CD8-positive, alpha-beta memory T cell (primary cell): ENCODE measurements at regions not wholly inside any gene's neighbourhood (a gene's known extent, or its start where the extent isn't known, plus 50 kb on each side); places are given as distances from the start of the nearest gene placed in this dataset.
"Not testable (repeated sequence)": the region's sequence is repeated elsewhere in the genome, so short reads cannot be mapped to it uniquely, and the experiment has no call there.

ENCODE experiments used
- CTCF ChIA-PET: fragments of 350-600 bp; sonication (Branson Sonifier 250); formaldehyde crosslinking; loops from one replicate; lab custom pipeline; 2021; ENCODE audit warnings: antibody characterized with exemption; lab: Charles Lee
- POLR2A ChIA-PET: fragments of 350-600 bp; sonication (Branson Sonifier 250); formaldehyde crosslinking; loops from one replicate; lab custom pipeline; 2021; ENCODE audit warnings: antibody characterized with exemption; lab: Charles Lee
- DNase-seq, 5 donors: peaks; one replicate each; pipeline versions ENCODE4 v3.0.0 to v3.0.0-alpha.2; 2020 to 2022; ENCODE audit warnings: mixed read lengths in 1 of 5
- H3K27ac ChIP-seq: one replicate; pipeline ENCODE4 v1.7.0; 2013; ENCODE audit warnings: low read depth, mild to moderate bottlenecking, low read length, moderate library complexity
- H3K27me3 ChIP-seq: 2 replicates; pipeline ENCODE4 v1.7.0; 2013; ENCODE audit warnings: low read length, mild to moderate bottlenecking; ENCODE audit not compliant: insufficient read depth, poor library complexity, severe bottlenecking
- H3K36me3 ChIP-seq: 2 replicates; pipeline ENCODE4 v1.7.0; 2013; ENCODE audit warnings: mild to moderate bottlenecking, low read length, moderate library complexity; ENCODE audit not compliant: insufficient read depth
- H3K4me1 ChIP-seq: 2 replicates; pipeline ENCODE4 v1.7.0; 2013; ENCODE audit warnings: mild to moderate bottlenecking, low read length, moderate library complexity; ENCODE audit not compliant: insufficient read depth
- H3K4me3 ChIP-seq: 2 replicates; pipeline ENCODE4 v1.7.0; 2013; ENCODE audit warnings: mild to moderate bottlenecking, low read length
- H3K9me3 ChIP-seq: 2 replicates; pipeline ENCODE4 v1.7.0; 2013; ENCODE audit warnings: mild to moderate bottlenecking, low read length
- H3K27ac Mint-ChIP-seq, 8 donors: one replicate each; pipeline ENCODE4 v1.8.0; 2020 to 2021; ENCODE audit warnings: mixed read lengths in 8 of 8, mild to moderate bottlenecking in 6 of 8, inconsistent platforms in 3 of 8, moderate library complexity in 3 of 8
- H3K27me3 Mint-ChIP-seq, 2 donors: one replicate each; pipeline ENCODE4 v1.8.0; 2020 to 2021; ENCODE audit warnings: mixed read lengths in 2 of 2, mild to moderate bottlenecking in 1 of 2, moderate library complexity in 1 of 2
- H3K36me3 Mint-ChIP-seq, 3 donors: one replicate each; pipeline ENCODE4 v1.8.0; 2020 to 2021; ENCODE audit warnings: mixed read lengths in 3 of 3, inconsistent platforms in 1 of 3, mild to moderate bottlenecking in 1 of 3
- H3K4me1 Mint-ChIP-seq, 3 donors: one replicate each; pipeline ENCODE4 v1.8.0; 2020 to 2021; ENCODE audit warnings: mixed read lengths in 3 of 3, inconsistent platforms in 1 of 3, mild to moderate bottlenecking in 1 of 3
- H3K4me3 Mint-ChIP-seq, 7 donors: one replicate each; pipeline ENCODE4 v1.8.0; 2020 to 2021; ENCODE audit warnings: mixed read lengths in 7 of 7, mild to moderate bottlenecking in 6 of 7, moderate library complexity in 4 of 7, inconsistent platforms in 2 of 7
- H3K9me3 Mint-ChIP-seq, 5 donors: one replicate each; pipeline ENCODE4 v1.8.0; 2020 to 2022; ENCODE audit warnings: mixed read lengths in 5 of 5, mild to moderate bottlenecking in 3 of 5, moderate library complexity in 2 of 5, inconsistent platforms in 1 of 5

DNA sequence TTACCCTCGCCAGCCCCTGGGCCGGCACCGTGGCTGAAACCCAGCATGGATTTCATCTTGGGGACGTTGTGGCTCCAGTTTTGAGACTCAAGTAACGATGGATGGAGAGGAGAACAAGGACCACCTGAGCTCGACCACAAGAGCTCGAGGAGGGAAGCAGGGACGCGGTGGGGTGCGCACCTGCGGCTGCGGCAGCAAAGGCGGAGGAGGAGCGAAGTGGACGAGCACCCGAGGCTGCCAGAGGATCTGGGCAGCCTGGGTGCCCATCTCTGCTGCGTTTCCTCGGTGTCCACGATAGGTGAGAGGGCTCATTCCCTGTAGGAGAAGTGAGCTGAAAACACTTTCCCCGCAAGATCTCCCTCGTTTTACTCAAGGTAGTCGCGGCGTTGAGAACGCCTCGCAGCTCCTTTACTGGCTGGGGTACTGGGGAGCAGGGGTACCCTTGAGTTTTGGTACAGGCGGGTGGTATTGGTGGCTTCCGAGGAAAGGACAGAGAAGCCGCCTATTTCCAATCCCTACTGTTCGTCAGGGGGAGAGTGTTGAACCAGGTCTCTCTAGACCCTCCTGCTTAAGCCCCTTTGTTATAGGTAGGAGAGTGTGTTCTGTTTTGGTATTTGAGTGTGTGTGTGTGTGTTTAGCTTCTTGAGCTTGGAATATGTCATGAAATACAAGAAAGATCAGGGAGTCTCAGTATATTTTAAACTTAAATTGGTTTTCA, 137.7 kb downstream of the TRIM27 start:
- CTCF ChIA-PET, result interaction anchor here (1.4 kb wide), 1 partner anchor 9 kb away, joined by 5 read pairs; no protein-coding TSS in a partner anchor
- peak overlapping the region in 1 of 8 donors; percentile 59 for H3K27ac Mint-ChIP-seq
- Histone ChIP-seq H3K4me1 (no peaks in the 10 kb centered on the region), H3K27ac (no peak overlapping the region), H3K9me3 (no peaks in the 10 kb centered on the region), H3K27me3 (peaks cover 63% of the 10 kb centered on the region), H3K4me3 (no peak overlapping the region), H3K36me3 (no peaks in the 10 kb centered on the region)
- no peak for DNase-seq
- POLR2A ChIA-PET, result no interaction called here
- H3K36me3 Mint-ChIP-seq, result peaks cover 0 to 8% (median 0%) of the 10 kb centered on the region in 3 donors
- H3K4me1 Mint-ChIP-seq, result peaks cover 6 to 23% (median 11%) of the 10 kb centered on the region in 3 donors
- H3K27me3 Mint-ChIP-seq, result peaks cover 92 to 95% of the 10 kb centered on the region in 2 donors
- no peak overlapping the region for H3K4me3 Mint-ChIP-seq
- H3K9me3 Mint-ChIP-seq, result peaks cover 9 to 61% (median 49%) of the 10 kb centered on the region in 5 donors

DNA sequence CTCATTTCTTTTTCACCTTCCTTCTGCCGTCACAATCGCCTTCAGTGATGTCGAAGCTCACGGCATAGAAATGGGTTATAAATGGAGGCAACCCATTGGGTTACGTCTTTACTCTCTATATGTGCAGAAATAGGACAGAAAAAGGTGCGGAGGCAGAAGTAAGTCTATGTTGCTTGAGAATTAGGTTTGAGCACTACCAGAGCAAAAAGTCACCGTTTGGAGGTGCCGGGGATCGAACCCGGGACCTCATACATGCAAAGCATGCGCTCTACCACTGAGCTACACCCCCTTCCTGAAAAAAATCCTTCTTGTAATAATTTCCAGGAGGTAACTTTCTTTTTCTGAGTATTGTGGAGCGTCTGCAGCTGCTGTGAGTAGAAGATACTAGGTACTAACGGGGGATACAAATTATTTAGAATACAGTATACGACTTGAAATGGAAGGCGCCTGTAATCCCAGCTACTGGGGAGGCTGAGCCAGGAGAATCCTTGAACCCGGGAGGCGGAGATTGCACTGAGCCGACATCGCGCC, 134.2 kb downstream of the TRIM27 start:
- H3K27me3 ChIP-seq, result peaks cover 59% of the 10 kb centered on the region
- peak overlapping the region in 2 of 7 donors; percentile 17 to 42 for H3K4me3 Mint-ChIP-seq
- ChIA-PET POLR2A (no interaction called here), CTCF (interaction anchor here (1.6 kb wide), 1 partner anchor 23 kb away, joined by 3 read pairs; no protein-coding TSS in a partner anchor)
- H3K27ac Mint-ChIP-seq, result peak overlapping the region in 2 of 8 donors; percentile 34 to 53
- peaks cover 0 to 12% (median 0%) of the 10 kb centered on the region in 3 donors for H3K36me3 Mint-ChIP-seq
- H3K4me1 Mint-ChIP-seq, result peaks cover 10 to 19% (median 13%) of the 10 kb centered on the region in 3 donors
- H3K27ac ChIP-seq, result peak overlapping the region; percentile 58
- H3K4me3 ChIP-seq, result no peak overlapping the region
- H3K4me1 ChIP-seq, result no peaks in the 10 kb centered on the region
- no peaks in the 10 kb centered on the region for H3K36me3 ChIP-seq
- H3K9me3 Mint-ChIP-seq, result peaks cover 12 to 64% (median 54%) of the 10 kb centered on the region in 5 donors
- no peak for DNase-seq
- no peaks in the 10 kb centered on the region for H3K9me3 ChIP-seq
- peaks cover 85 to 92% of the 10 kb centered on the region in 2 donors for H3K27me3 Mint-ChIP-seq

DNA sequence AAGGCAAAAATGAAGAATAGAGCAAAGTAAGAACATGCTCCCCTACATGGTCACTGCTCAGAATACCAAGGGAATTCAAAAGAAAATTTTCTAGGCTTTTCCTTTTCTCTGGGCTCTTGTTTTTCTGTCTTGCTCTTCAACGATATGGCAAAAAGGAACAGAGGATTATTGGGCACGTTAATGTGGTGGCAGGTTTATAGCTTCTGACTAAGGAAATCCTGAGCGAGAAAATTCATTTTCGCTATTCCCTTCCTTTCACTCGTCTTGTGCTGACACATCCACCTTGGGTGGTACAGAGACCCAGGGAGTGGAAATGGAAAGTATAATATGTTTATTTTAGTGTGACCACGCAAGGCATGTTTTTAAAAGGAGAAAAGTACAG, 132.8 kb downstream of the TRIM27 start:
- no peak for DNase-seq
- no peak overlapping the region for H3K27ac Mint-ChIP-seq
- H3K4me3 Mint-ChIP-seq, result no peak overlapping the region
- H3K9me3 ChIP-seq, result no peaks in the 10 kb centered on the region
- no peak overlapping the region for H3K4me3 ChIP-seq
- H3K4me1 Mint-ChIP-seq, result peaks cover 12 to 23% (median 14%) of the 10 kb centered on the region in 3 donors
- no peaks in the 10 kb centered on the region for H3K36me3 ChIP-seq
- peaks cover 66% of the 10 kb centered on the region for H3K27me3 ChIP-seq
- POLR2A ChIA-PET, result no interaction called here
- peaks cover 0 to 12% (median 0%) of the 10 kb centered on the region in 3 donors for H3K36me3 Mint-ChIP-seq
- peaks cover 85 to 93% of the 10 kb centered on the region in 2 donors for H3K27me3 Mint-ChIP-seq
- CTCF ChIA-PET, result no interaction called here
- no peak overlapping the region for H3K27ac ChIP-seq
- no peaks in the 10 kb centered on the region for H3K4me1 ChIP-seq
- peaks cover 13 to 55% (median 50%) of the 10 kb centered on the region in 5 donors for H3K9me3 Mint-ChIP-seq

DNA sequence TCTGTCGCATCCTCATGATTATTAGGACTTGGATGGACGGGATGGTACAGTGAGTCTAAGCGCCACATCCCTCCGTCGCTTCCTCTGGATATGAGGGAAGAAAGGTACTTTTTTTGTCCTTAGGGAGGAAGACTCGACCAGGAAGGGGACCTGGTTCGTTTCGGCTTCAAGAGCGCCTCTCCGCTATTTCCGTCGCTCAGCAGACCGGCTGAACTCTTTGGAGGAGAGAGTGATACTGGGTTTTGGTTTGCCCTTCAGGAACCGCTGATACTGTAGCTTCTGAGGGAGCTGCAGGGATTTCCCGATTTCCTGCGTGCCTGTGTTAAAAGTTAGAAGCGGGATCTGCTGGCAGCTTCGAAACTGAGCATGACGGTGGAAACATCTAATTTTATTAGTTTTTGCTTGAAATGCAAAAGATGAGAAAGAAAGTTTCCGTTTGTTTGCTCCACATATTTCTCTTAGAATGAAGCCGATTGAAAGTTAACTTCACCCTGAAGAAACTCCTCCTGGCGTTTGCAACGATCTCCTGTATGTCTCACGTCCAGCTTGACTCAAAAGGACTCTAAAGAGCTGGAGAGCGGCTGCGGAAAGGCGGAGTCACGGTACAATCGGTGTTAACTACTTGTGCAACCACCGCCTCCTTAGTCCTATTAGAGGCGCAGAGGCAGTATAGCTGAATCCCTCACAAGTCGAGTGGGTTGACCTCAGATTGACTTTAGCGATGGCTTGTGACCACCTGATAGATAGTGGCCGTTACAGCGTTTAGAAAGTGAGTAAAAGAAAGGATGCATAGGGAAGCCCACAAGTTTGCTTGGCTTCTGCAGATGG, 129.4 kb downstream of the TRIM27 start:
- Histone ChIP-seq H3K4me3 (no peak overlapping the region), H3K4me1 (no peaks in the 10 kb centered on the region), H3K27me3 (peaks cover 56% of the 10 kb centered on the region), H3K36me3 (no peaks in the 10 kb centered on the region), H3K9me3 (no peaks in the 10 kb centered on the region), H3K27ac (no peak overlapping the region)
- Mint-ChIP-seq H3K9me3 (peaks cover 13 to 55% (median 45%) of the 10 kb centered on the region in 5 donors), H3K27ac (peak overlapping the region in 2 of 8 donors; percentile 17 to 30), H3K36me3 (peaks cover 0 to 10% (median 0%) of the 10 kb centered on the region in 3 donors), H3K4me1 (peaks cover 10 to 24% (median 13%) of the 10 kb centered on the region in 3 donors), H3K4me3 (peak overlapping the region in 4 of 7 donors; percentile 8 to 67 (median 47)), H3K27me3 (peaks cover 81 to 88% of the 10 kb centered on the region in 2 donors)
- no peak for DNase-seq
- CTCF ChIA-PET, result interaction anchor here (1.5 kb wide), 1 partner anchor 9 kb away, joined by 5 read pairs; no protein-coding TSS in a partner anchor
- POLR2A ChIA-PET, result no interaction called here

DNA sequence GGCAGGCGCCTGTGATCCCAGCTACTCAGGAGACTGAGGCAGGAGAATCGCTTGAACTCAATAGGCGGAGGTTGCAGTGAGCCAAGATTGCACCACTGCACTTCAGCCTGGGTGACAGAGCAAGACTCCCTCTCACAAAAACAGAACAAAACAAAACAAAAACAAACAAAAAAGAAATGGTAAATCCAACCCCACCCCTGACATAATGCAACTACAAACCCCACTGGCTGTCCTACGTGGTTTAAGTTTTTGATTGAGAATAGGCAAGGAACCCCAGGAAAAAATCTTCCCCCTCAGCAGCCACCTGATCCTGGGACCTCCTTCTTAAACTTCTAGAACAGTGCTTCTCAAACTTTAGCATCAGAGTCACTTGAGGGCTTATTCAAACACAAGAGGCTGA, 123.1 kb downstream of the TRIM27 start:
- H3K9me3 ChIP-seq, H3K4me3 ChIP-seq, H3K27ac Mint-ChIP-seq, POLR2A ChIA-PET, H3K36me3 ChIP-seq, H3K4me1 ChIP-seq, DNase-seq, H3K27ac ChIP-seq, H3K36me3 Mint-ChIP-seq, H3K4me3 Mint-ChIP-seq: not testable (repeated sequence)
- CTCF ChIA-PET, result interaction anchor here (1.3 kb wide), 1 partner anchor 37 kb away, joined by 3 read pairs; no protein-coding TSS in a partner anchor
- peaks cover 35% of the 10 kb centered on the region for H3K27me3 ChIP-seq
- Mint-ChIP-seq H3K4me1 (peaks cover 0 to 12% (median 8%) of the 10 kb centered on the region in 3 donors), H3K27me3 (peaks cover 71 to 88% of the 10 kb centered on the region in 2 donors), H3K9me3 (peaks cover 3 to 16% (median 11%) of the 10 kb centered on the region in 5 donors)

DNA sequence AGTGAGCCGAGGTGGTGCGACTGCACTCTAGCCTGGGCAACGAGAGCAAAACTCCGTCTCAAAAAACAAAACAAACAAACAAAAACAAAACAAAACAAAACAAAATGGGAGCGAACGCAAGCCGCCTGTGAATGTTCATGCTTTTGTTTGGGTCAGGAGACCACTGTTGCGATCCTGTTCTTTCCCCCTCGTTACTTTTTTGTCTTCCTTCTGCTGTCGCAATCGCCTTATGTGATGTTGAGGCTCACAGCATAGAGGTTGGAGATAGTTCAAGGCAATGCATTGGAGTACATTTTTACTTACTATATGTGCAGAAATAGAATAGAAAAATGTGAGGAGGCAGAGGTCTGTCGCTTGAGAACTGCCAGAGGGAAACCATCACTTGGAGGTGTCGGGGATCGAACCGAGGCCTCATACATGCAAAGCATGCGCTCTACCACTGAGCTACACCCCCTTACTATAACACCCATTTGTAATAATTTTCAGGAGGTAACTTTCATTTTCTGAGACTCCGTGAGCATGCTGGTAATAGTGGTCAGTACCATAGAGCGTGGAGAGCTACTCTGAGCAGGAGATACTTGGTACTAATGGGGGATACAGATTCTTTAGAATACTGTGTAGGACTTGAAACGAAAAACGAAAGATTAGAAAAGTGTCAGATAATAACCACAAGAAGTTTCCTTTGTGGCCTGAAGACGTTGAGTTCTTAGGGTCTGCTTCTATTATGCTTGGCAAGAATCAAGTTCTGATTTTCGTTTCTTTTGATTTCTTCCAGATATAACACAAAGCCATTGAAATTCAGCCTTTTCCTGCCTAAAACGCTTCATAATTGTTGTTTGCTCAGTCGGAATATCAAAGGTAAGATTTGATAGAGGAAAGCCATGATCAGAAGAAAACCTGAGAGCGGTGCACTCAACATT, 121.1 kb downstream of the TRIM27 start:
- H3K27ac ChIP-seq, result no peak overlapping the region
- H3K36me3 ChIP-seq, result no peaks in the 10 kb centered on the region
- Mint-ChIP-seq H3K27ac (no peak overlapping the region), H3K27me3 (peaks cover 70 to 88% of the 10 kb centered on the region in 2 donors), H3K9me3 (peaks cover 8 to 18% (median 9%) of the 10 kb centered on the region in 5 donors), H3K36me3 (peaks cover 0 to 3% (median 0%) of the 10 kb centered on the region in 3 donors), H3K4me1 (peaks cover 0 to 8% (median 8%) of the 10 kb centered on the region in 3 donors), H3K4me3 (no peak overlapping the region)
- no peaks in the 10 kb centered on the region for H3K9me3 ChIP-seq
- H3K4me3 ChIP-seq, result peak overlapping the region; percentile 29
- H3K4me1 ChIP-seq, result no peaks in the 10 kb centered on the region
- ChIA-PET POLR2A (no interaction called here), CTCF (no interaction called here)
- DNase-seq, result no peak
- peaks cover 23% of the 10 kb centered on the region for H3K27me3 ChIP-seq

DNA sequence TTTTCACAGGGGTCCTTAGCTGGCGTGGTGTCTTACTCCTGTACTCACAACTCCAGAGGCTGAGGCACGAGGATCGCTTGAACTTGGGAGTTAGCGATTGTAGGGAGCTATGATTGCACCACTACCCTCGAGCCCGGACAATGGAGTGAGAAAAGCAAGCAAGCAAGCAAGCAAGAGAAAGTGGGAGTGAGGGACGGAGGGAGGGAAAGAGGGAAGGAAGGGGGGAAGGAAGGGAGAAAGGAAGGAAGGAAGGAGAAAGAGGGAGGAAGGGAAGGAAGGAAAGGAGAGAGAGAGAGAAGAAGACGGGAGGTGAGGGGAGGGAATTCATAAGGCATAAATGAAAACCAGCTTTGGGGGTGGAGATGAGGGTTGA, 120.5 kb downstream of the TRIM27 start:
- peaks cover 72 to 89% of the 10 kb centered on the region in 2 donors for H3K27me3 Mint-ChIP-seq
- H3K36me3 Mint-ChIP-seq, result peaks cover 0 to 3% (median 0%) of the 10 kb centered on the region in 3 donors
- H3K9me3 ChIP-seq, result no peaks in the 10 kb centered on the region
- peak overlapping the region in 1 of 8 donors; percentile 44 for H3K27ac Mint-ChIP-seq
- peaks cover 3 to 8% (median 8%) of the 10 kb centered on the region in 3 donors for H3K4me1 Mint-ChIP-seq
- no peak overlapping the region for H3K4me3 Mint-ChIP-seq
- peaks cover 28% of the 10 kb centered on the region for H3K27me3 ChIP-seq
- H3K4me1 ChIP-seq, result no peaks in the 10 kb centered on the region
- no peak for DNase-seq
- ChIA-PET CTCF (no interaction called here), POLR2A (no interaction called here)
- no peak overlapping the region for H3K27ac ChIP-seq
- H3K36me3 ChIP-seq, result no peaks in the 10 kb centered on the region
- H3K9me3 Mint-ChIP-seq, result peaks cover 12 to 25% (median 14%) of the 10 kb centered on the region in 5 donors
- H3K4me3 ChIP-seq, result peak overlapping the region; percentile 29
